Esophagus muscularis mucosa (tissue), 4 donors: ENCODE measurements at regions not wholly inside any gene's neighbourhood (a gene's known extent, or its start where the extent isn't known, plus 50 kb on each side); places are given as distances from the start of the nearest gene placed in this dataset.

Experiments used
- CTCF ChIP-seq, 3 experiments: fragments of 200-600 bp in 2 of 3; fragments of 450-650 bp in 1 of 3; sonication (generic) in 2 of 3; IDR thresholded peaks; one replicate each; pipeline ENCODE4 v1.5.1; 2017 to 2019; ENCODE audit warnings: antibody characterized with exemption in 3 of 3, mild to moderate bottlenecking in 2 of 3, moderate library complexity in 1 of 3
- EP300 ChIP-seq: sonication (generic); formaldehyde crosslinking; IDR thresholded peaks from one replicate; pipeline ENCODE4 v1.6.1; 2017; ENCODE audit warnings: antibody characterized with exemption
- POLR2A ChIP-seq: fragments of 450-650 bp; IDR thresholded peaks from one replicate; pipeline ENCODE4 v1.6.1; 2017; ENCODE audit warnings: antibody characterized with exemption, moderate library complexity, mild to moderate bottlenecking, low read depth
- POLR2AphosphoS5 ChIP-seq, 2 donors: sonication (generic); formaldehyde crosslinking; IDR thresholded peaks; one replicate each; pipeline ENCODE4 v1.6.1; 2017; ENCODE audit warnings: antibody characterized with exemption in 2 of 2

GRCh38 chr10:128203028-128203427 is 76.8 kb upstream of the MKI67 start:
- TF ChIP-seq CTCF (IDR thresholded peaks at IDR 0.05) (no peak), EP300 (no peak), POLR2A (no peak), POLR2AphosphoS5 (IDR thresholded peaks at IDR 0.05) (no peak)
